GM23338 (cell line): ENCODE measurements at regions not wholly inside any gene's neighbourhood (a gene's known extent, or its start where the extent isn't known, plus 50 kb on each side); places are given as distances from the start of the nearest gene placed in this dataset.

Experiments
- ATAC-seq: fragments of 200-7000 bp; cut with Tn5 transposase; 3 replicates; pipeline ENCODE4 v1.9.1; 2020
- DNase-seq: peaks from one replicate; pipeline ENCODE4 v3.0.0-alpha.2; 2015; ENCODE audit warnings: low spot score
- H2AFZ ChIP-seq: fragments of 200-600 bp; sonication (generic); 2 replicates; pipeline ENCODE4 v1.8.0; 2016; ENCODE audit warnings: antibody characterized with exemption, mild to moderate bottlenecking, moderate library complexity
- H3F3A ChIP-seq: fragments of 200-600 bp; sonication (generic); replicated peaks from 2 replicates; pipeline ENCODE4 v1.8.0; 2017; ENCODE audit warnings: antibody characterized with exemption, mixed run types, low read depth
- H3K27ac ChIP-seq: fragments of 200-600 bp; sonication (generic); 2 replicates; pipeline ENCODE4 v1.6.1; 2016; ENCODE audit warnings: low read depth
- H3K27me3 ChIP-seq: fragments of 200-600 bp; sonication (generic); 2 replicates; pipeline ENCODE4 v1.8.0; 2016; ENCODE audit warnings: mild to moderate bottlenecking, mixed run types, moderate library complexity; ENCODE audit not compliant: insufficient read depth
- H3K36me3 ChIP-seq: fragments of 200-600 bp; sonication (generic); 2 replicates; pipeline ENCODE4 v1.8.0; 2016; ENCODE audit warnings: mild to moderate bottlenecking; ENCODE audit not compliant: insufficient read depth
- H3K4me1 ChIP-seq: fragments of 200-600 bp; sonication (generic); 2 replicates; pipeline ENCODE4 v1.8.0; 2016; ENCODE audit warnings: mild to moderate bottlenecking, moderate library complexity; ENCODE audit not compliant: insufficient read depth
- H3K4me2 ChIP-seq: fragments of 200-600 bp; sonication (generic); 2 replicates; pipeline ENCODE4 v1.7.1; 2017; ENCODE audit warnings: mixed run types
- H3K4me3 ChIP-seq: fragments of 200-600 bp; sonication (generic); 2 replicates; pipeline ENCODE4 v1.6.1; 2016; ENCODE audit warnings: mixed run types
- H3K79me2 ChIP-seq: fragments of 200-600 bp; sonication (generic); replicated peaks from 2 replicates; pipeline ENCODE4 v1.8.0; 2017; ENCODE audit warnings: mild to moderate bottlenecking; ENCODE audit not compliant: insufficient read depth
- H3K9me2 ChIP-seq: fragments of 200-600 bp; sonication (generic); 2 replicates; pipeline ENCODE4 v1.8.0; 2017; ENCODE audit not compliant: insufficient read depth
- H4K20me1 ChIP-seq: fragments of 200-600 bp; sonication (generic); replicated peaks from 2 replicates; pipeline ENCODE4 v1.8.0; 2017; ENCODE audit warnings: mild to moderate bottlenecking; ENCODE audit not compliant: insufficient read depth
- H3K27ac Mint-ChIP-seq: 2 replicates; pipeline ENCODE4 v1.8.0; 2020; ENCODE audit warnings: inconsistent platforms, mild to moderate bottlenecking, moderate library complexity, mixed read lengths
- H3K27me3 Mint-ChIP-seq: 3 replicates; pipeline ENCODE4 v1.8.0; 2022; ENCODE audit warnings: low read depth, mild to moderate bottlenecking, moderate library complexity, mixed read lengths, inconsistent platforms; ENCODE audit not compliant: insufficient read depth, poor library complexity
- H3K36me3 Mint-ChIP-seq: 3 replicates; pipeline ENCODE4 v1.8.0; 2021; ENCODE audit warnings: low read depth, mild to moderate bottlenecking, inconsistent platforms, moderate library complexity, mixed read lengths
- H3K4me1 Mint-ChIP-seq: 3 replicates; pipeline ENCODE4 v1.8.0; 2020; ENCODE audit warnings: mild to moderate bottlenecking, inconsistent platforms, mixed read lengths
- H3K4me3 Mint-ChIP-seq: 3 replicates; pipeline ENCODE4 v1.8.0; 2021; ENCODE audit warnings: moderate library complexity, mild to moderate bottlenecking, inconsistent platforms, mixed read lengths
- H3K9me3 Mint-ChIP-seq: 3 replicates; pipeline ENCODE4 v1.8.0; 2020; ENCODE audit warnings: moderate library complexity, mild to moderate bottlenecking, inconsistent platforms, mixed read lengths
- ETS1 ChIP-seq: IDR thresholded peaks from 2 replicates; pipeline ENCODE4 v1.6.1; 2016; ENCODE audit warnings: antibody characterized with exemption
- EZH2 ChIP-seq: fragments of 200-600 bp; sonication (generic); IDR thresholded peaks from one replicate; pipeline ENCODE4 v1.8.0; 2017; ENCODE audit warnings: antibody characterized with exemption, mild to moderate bottlenecking, low read depth; ENCODE audit not compliant: unreplicated experiment
- EZH2phosphoT487 ChIP-seq: fragments of 200-600 bp; sonication (generic); IDR thresholded peaks from one replicate; pipeline ENCODE4 v1.8.1; 2018; ENCODE audit warnings: antibody characterized with exemption; ENCODE audit not compliant: unreplicated experiment
- JUNB ChIP-seq: IDR thresholded peaks from one replicate; pipeline ENCODE4 v1.6.1; 2016; ENCODE audit warnings: antibody characterized with exemption; ENCODE audit not compliant: unreplicated experiment
- NANOG ChIP-seq: IDR thresholded peaks from 2 replicates; pipeline ENCODE4 v1.6.1; 2016; ENCODE audit warnings: antibody characterized with exemption, borderline replicate concordance
- ZNF331 ChIP-seq: fragments of 250-450 bp; sonication (Bioruptor Pico); IDR thresholded peaks from 2 replicates; pipeline ENCODE4 v1.5.0; 2020; ENCODE audit warnings: low read depth, mild to moderate bottlenecking, moderate library complexity
- ZNF462 ChIP-seq: fragments of 250-450 bp; sonication (Bioruptor Pico); IDR thresholded peaks from 2 replicates; pipeline ENCODE4 v1.5.0; 2020; ENCODE audit warnings: mild to moderate bottlenecking, moderate library complexity

GRCh38 chr5:123708074-123708806 is 196.3 kb downstream of the CSNK1G3 start:
- Histone ChIP-seq H3K4me1 (no peaks in the 10 kb centered on the region), H3K4me3 (no peak overlapping the region), H3K36me3 (no peaks in the 10 kb centered on the region), H3K9me2 (peaks cover 4% of the 10 kb centered on the region), H3K27ac (no peak overlapping the region), H3F3A (no peaks in the 10 kb centered on the region), H4K20me1 (no peaks in the 10 kb centered on the region), H3K4me2 (no peak overlapping the region), H2AFZ (no peak overlapping the region), H3K27me3 (no peaks in the 10 kb centered on the region), H3K79me2 (no peaks in the 10 kb centered on the region)
- Mint-ChIP-seq H3K27ac (no peak overlapping the region), H3K9me3 (no peaks in the 10 kb centered on the region; the same call in 1 of the 3 replicates), H3K4me3 (no peak overlapping the region), H3K4me1 (no peaks in the 10 kb centered on the region), H3K36me3 (no peaks in the 10 kb centered on the region), H3K27me3 (no peaks in the 10 kb centered on the region)
- no peak for TF ChIP-seq ZNF331 (CRISPR knock-in tag)
- no peak for TF ChIP-seq ZNF462 (CRISPR knock-in tag)
- no peak for TF ChIP-seq JUNB
- TF ChIP-seq NANOG: no peak
- TF ChIP-seq EZH2phosphoT487: no peak
- TF ChIP-seq ETS1: no peak
- no peak for TF ChIP-seq EZH2
- ATAC-seq (no peak), DNase-seq (no peak)
